Skeletal muscle cell (primary cell): ENCODE measurements at regions not wholly inside any gene's neighbourhood (a gene's known extent, or its start where the extent isn't known, plus 50 kb on each side); places are given as distances from the start of the nearest gene placed in this dataset.
A peak's percentile ranks its signal among the peaks of the same experiment; 100 is the strongest.
"Not testable (repeated sequence)": the region's sequence is repeated elsewhere in the genome, so short reads cannot be mapped to it uniquely, and the experiment has no call there.

Experiments
- DNase-seq: peaks from one replicate; pipeline ENCODE4 v3.0.0-alpha.2; 2010; ENCODE audit warnings: low read depth
- H3K4me3 ChIP-seq: 2 replicates; pipeline ENCODE4 v1.5.1; 2011; ENCODE audit warnings: low read depth, mild to moderate bottlenecking, control low read depth, low read length, moderate library complexity

- no peak overlapping the region for H3K4me3 ChIP-seq
- DNase-seq = no peak
These were observed 188.3 kb upstream of the ANKRD55 start for GRCh38 chr5:56421246-56422075.

DNA sequence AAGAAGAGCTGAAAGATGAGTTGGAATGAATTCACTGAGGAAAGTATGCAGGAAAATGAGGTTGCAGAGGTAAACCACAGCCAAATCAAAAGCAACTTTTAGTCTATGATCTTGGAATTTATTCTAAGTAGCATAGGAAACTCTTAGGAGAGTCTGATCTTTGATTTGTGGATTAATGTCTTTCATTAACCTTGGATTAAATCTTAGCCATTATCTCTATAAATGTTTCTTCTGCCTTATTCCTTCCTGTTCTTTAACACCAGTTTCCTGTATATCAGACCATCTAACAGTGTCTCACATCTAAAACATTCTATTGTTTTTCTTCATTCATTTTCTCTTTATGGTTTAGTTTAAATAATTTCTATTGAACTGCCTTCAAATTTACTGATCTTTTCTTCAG lies 187.2 kb upstream of the ANKRD55 start:
- DNase-seq = no peak
- H3K4me3 ChIP-seq = no peak overlapping the region

DNA sequence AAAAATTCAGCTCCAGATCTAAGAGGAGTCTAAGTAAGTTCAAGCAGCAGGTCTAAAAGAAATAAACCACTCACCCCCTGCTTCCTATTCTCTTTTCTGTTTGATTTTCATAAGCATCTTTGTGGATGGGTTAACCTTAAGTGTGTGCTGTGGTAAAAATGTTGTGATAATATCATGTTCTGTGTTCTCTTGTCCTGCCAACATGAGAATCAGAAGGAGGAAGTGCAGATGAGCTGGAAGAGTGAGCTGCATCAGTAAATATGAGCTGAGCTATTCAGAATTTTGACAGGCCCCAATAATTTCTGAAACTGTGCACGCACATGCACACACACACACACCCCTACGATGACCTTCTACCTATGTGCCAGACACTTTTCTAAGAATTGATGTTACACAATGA lies 186.5 kb upstream of the ANKRD55 start:
- H3K4me3 ChIP-seq = no peak overlapping the region
- DNase-seq = no peak

- no peak overlapping the region for H3K4me3 ChIP-seq
- DNase-seq = peak; percentile 2
These were observed 182.2 kb upstream of the ANKRD55 start for GRCh38 chr5:56415356-56415765.

DNA sequence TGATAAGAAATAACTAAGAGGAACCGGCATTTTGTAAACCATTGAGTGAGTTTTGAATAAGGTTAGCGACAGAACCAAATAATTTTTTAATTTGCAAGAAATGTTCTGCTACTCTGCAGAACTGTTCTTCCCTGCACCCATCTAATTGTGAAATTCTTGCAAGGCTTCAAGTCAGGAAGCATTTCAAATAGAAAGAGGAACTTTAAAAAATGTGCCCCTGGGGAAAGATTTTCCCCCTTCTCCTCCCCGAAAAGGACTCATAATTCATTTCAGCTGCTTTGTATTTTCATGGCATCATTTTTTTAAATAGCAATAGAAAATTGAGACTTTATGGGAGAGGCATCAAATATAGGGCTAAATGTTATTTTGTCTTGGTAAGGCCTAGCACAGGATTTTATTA lies 180.9 kb upstream of the ANKRD55 start:
- DNase-seq = no peak
- H3K4me3 ChIP-seq = no peak overlapping the region

GRCh38 chr5:56413546-56413945 lies 180.4 kb upstream of the ANKRD55 start:
- DNase-seq = no peak
- no peak overlapping the region for H3K4me3 ChIP-seq

GRCh38 chr5:56412601-56413379 lies 179.7 kb upstream of the ANKRD55 start:
- H3K4me3 ChIP-seq = no peak overlapping the region
- DNase-seq = no peak

- no peak overlapping the region for H3K4me3 ChIP-seq
- DNase-seq = no peak
These were observed 177.6 kb upstream of the ANKRD55 start for GRCh38 chr5:56410696-56411095.

DNA sequence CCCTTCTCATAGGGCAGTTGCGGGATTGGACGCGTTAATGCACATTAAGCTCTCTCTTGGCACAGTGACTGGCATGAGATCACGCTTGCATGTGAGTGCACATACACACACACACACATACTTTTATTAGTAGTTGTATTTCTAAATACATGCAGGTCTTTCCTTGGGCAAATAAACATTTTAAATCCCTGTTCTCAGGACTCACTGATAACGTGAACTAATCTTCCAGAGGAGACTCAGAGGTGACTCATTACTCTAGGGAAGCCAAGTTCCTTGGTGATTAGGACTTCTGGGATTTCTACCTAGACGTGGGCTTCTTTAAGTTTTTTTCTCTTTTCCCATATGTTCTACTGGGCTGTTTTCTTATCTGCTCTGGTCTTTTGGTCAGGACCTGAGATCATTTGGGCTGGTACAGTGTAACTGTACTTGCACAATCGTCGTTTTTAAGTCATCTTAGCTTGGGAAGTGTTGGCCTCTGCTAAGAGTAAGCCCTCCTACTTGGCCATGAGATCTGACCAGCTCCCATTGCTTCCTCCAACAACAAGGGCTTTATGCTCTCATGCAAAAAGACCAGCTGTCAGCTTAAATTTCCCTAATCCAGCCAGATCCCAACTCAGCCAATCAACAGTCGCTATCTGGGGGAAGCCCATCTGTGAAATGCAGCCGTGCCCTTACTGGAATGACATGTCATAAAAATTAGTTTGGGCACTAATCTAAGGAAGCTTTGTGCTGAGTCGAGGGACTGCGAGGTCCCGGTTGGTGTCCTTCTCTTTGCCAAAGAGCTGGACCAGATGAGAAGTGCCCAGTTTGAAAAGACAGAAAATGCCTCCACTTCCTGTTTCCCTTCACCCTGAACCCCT lies 176.4 kb upstream of the ANKRD55 start:
- peak; percentile 24 for DNase-seq

DNA sequence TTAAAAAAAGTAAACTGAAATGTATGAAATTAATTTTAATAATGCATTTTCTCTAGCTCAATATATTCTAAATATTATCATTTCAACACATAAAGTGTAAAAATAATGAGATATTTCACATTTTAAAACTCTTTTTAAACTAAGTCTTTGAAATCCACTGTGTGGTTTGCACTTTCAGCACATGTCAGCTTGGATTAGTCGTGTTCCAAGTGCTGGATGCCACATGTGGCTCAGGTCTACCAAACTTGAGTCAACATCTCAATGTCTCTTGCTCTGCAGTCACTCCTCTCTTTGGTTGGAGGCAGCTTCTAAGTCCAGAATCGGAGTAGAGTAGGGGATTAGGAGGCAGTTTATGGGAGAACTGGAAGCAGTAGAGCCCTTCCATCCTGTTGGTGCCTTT lies 173.7 kb upstream of the ANKRD55 start:
- no peak for DNase-seq
- H3K4me3 ChIP-seq = no peak overlapping the region

More for the DNA sequence above, 176.4 kb upstream of the ANKRD55 start:
- H3K4me3 ChIP-seq = no peak overlapping the region

GRCh38 chr5:56406221-56406620 lies 173.1 kb upstream of the ANKRD55 start:
- no peak overlapping the region for H3K4me3 ChIP-seq
- DNase-seq = no peak

DNA sequence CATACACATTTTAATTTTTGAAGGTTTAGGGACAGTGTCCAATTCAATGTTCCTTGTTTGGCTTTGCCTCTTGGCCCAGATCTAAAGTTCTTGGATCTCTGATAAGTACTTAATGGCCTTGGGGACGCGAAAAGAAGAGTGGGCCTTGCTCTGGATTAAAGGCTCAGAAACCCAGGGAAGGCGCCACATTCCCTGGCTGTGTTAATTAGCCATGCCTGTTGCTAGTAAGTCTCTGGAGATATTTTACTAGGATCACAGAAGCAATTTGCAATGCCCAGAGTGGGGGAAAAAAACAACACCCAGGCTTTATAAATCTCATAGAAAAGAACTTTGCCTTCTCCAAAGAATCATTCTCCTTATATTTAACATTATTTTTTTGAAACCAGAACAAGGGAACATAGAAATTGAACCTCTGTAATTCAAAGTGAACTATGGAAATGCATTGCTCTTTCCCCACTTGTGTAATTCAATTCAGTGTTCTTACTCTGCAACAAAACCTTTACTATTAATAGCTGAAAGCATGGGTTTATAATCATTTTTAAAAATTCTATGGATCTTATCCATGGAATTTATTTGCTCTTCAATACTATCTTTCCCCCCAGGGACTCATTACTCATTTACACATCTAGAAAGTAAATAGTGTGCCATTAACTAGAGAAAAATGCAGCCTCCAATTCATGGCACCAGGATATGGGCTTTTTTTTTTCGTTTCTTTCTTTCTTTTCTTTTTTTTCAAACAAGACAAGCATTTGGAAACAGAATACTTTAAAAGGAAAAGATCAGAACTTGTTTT lies 172.2 kb upstream of the ANKRD55 start:
- DNase-seq = no peak
- H3K4me3 ChIP-seq = no peak overlapping the region

- no peak overlapping the region for H3K4me3 ChIP-seq
- no peak for DNase-seq
These were observed 169.4 kb upstream of the ANKRD55 start for GRCh38 chr5:56402266-56403220.

GRCh38 chr5:56397796-56398195 lies 164.7 kb upstream of the ANKRD55 start:
- DNase-seq, H3K4me3 ChIP-seq: not testable (repeated sequence)

DNA sequence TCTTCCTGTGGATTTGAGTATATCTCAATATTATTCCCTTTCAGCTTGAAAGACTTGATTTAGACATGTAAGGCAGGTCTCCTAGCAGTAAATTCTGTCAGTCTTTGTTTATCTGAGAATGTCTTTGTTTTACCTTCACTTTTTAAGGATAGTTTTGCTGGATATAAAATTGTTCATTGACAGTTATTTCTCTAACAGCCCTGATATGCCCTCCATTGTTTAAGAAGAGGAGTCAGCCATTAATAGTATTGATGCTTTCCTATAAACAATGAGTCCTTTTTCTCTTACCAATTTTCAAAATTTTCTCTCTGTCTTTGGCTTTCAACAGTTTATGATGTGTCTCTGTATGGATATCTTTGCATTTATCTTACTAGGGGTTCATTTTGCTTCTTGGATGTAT lies 163.5 kb upstream of the ANKRD55 start:
- DNase-seq = no peak
- H3K4me3 ChIP-seq = no peak overlapping the region

DNA sequence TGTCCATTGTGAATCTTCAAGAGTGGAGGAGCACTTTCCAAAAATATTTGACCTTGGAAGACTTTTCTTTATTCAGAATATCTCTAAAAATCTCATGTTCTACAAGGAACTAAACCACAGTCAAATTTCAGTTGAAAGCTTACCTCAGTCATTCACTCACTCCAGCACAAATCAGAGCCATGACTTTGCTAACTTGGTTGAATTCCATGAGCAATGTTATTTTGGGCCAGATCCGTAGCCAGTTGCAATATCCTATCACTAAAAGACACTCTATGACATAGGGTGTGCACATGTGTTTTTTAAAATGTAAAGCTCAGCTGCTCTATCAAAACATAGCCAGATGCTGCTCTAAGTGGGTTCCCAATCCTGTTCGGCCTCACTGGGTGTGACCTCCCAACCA lies 156.1 kb upstream of the ANKRD55 start:
- H3K4me3 ChIP-seq = no peak overlapping the region
- DNase-seq = no peak

- no peak overlapping the region for H3K4me3 ChIP-seq
- DNase-seq = no peak
These were observed 155.3 kb upstream of the ANKRD55 start for GRCh38 chr5:56388229-56388985.
